SK-MEL-5 (cell line): ENCODE measurements at regions not wholly inside any gene's neighbourhood (a gene's known extent, or its start where the extent isn't known, plus 50 kb on each side); places are given as distances from the start of the nearest gene placed in this dataset.
"Not testable (repeated sequence)": the region's sequence is repeated elsewhere in the genome, so short reads cannot be mapped to it uniquely, and the experiment has no call there.

Source experiments
- DNase-seq: peaks from one replicate; pipeline ENCODE4 v3.0.0-alpha.2; 2016; ENCODE audit warnings: low read depth, low spot score
- in situ Hi-C: cut with HindIII; loops from 2 replicates; pipeline ENCODE4 v1.10.0; 2016; ENCODE audit warnings: low sequenced_read_pairs, high pct_unique_total_duplicates, low pct_unique_long_range_greater_than_20kb

GRCh38 chr6:10205120-10205519 is 209.8 kb downstream of the TFAP2A start:
- no peak for DNase-seq
- in situ Hi-C loops: no loop called here

- in situ Hi-C loops: no loop called here
- DNase-seq: no peak
These were observed 211.2 kb downstream of the TFAP2A start for GRCh38 chr6:10203651-10204050.

GRCh38 chr6:10202581-10202980 is 212.3 kb downstream of the TFAP2A start:
- no peak for DNase-seq
- in situ Hi-C loops: no loop called here

GRCh38 chr6:10201606-10202510 is 213.0 kb downstream of the TFAP2A start:
- in situ Hi-C loops: no loop called here
- no peak for DNase-seq

GRCh38 chr6:10196090-10196489 is 218.8 kb downstream of the TFAP2A start:
- DNase-seq: no peak
- in situ Hi-C loops: no loop called here

GRCh38 chr6:10194816-10195672 is 219.8 kb downstream of the TFAP2A start:
- in situ Hi-C loops: no loop called here

GRCh38 chr6:10193321-10193720 is 221.6 kb downstream of the TFAP2A start:
- no peak for DNase-seq
- in situ Hi-C loops: no loop called here

More at GRCh38 chr6:10194816-10195672, 219.8 kb downstream of the TFAP2A start:
- DNase-seq: no peak

GRCh38 chr6:10190042-10190441 is 224.8 kb downstream of the TFAP2A start:
- in situ Hi-C loops: no loop called here

GRCh38 chr6:10184371-10185227 is 230.3 kb downstream of the TFAP2A start:
- in situ Hi-C loops: no loop called here
- DNase-seq: no peak

More at GRCh38 chr6:10190042-10190441, 224.8 kb downstream of the TFAP2A start:
- DNase-seq: no peak

GRCh38 chr6:10180138-10181074 is 234.5 kb downstream of the TFAP2A start:
- in situ Hi-C loops: no loop called here
- DNase-seq: no peak

- DNase-seq: no peak
- in situ Hi-C loops: no loop called here
These were observed 237.2 kb downstream of the TFAP2A start for GRCh38 chr6:10177704-10178103.

- in situ Hi-C loops: no loop called here
- DNase-seq: no peak
These were observed 239.5 kb downstream of the TFAP2A start for GRCh38 chr6:10175362-10175761.

- in situ Hi-C loops: no loop called here
- DNase-seq: no peak
These were observed 240.1 kb downstream of the TFAP2A start for GRCh38 chr6:10174761-10175160.

GRCh38 chr6:10174056-10174455 is 240.8 kb downstream of the TFAP2A start:
- DNase-seq: no peak
- in situ Hi-C loops: no loop called here

- in situ Hi-C loops, DNase-seq: not testable (repeated sequence)
These were observed 243.2 kb downstream of the TFAP2A start for GRCh38 chr6:10171706-10172105.

- in situ Hi-C loops: no loop called here
- DNase-seq: no peak
These were observed 244.1 kb downstream of the TFAP2A start for GRCh38 chr6:10170816-10171215.

GRCh38 chr6:10166031-10166430 is 248.8 kb downstream of the TFAP2A start:
- in situ Hi-C loops: no loop called here

More at GRCh38 chr6:10166031-10166430, 248.8 kb downstream of the TFAP2A start:
- no peak for DNase-seq
